ENCODE measurements at regions not wholly inside any gene's neighbourhood (a gene's known extent, or its start where the extent isn't known, plus 50 kb on each side); places are given as distances from the start of the nearest gene placed in this dataset.
A peak's percentile ranks its signal among the peaks of the same experiment; 100 is the strongest.

DNA sequence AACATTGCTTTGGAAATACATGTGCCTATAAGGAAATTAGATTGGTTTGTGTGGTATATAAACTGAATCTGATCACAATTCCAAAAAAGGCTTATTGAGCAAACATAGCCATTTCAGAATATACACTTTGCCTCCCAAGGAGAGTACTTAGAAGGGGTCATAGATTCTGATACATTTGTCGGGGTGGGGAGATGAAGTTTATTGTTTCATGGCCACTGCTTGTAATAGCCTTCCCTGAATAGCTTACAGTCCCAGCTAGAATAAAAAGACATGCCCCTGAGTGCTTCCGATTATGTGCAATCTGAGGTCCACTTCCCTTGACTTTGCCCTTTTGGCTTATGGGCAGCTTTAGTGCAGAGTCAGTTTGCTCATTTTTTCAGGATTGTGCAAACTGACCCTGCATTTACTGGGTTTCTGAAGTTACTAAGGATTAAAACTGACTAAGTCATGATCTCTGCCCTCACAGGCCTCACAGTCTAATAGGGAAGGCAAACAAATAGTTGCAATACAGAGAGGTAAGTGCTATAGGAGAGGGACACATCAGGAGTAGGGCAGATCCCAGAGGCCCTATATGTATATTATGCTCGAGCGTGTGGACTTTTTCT, 184.2 kb downstream of the BLID start (continued):
- TF ChIP-seq, protein P1, sequence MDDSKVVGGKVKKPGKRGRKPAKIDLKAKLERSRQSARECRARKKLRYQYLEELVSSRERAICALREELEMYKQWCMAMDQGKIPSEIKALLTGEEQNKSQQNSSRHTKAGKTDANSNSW (CRISPR knock-in tag; IDR thresholded peaks at IDR 0.05; ENCODE audit: borderline replicate concordance) = no peak
- TF ChIP-seq ZNF44 (CRISPR knock-in tag; IDR thresholded peaks at IDR 0.05) (no peak), PTBP1 (IDR thresholded peaks at IDR 0.05; ENCODE audit: low read depth, low read length, poor library complexity, severe bottlenecking) (no peak), ZNF878 (CRISPR knock-in tag; IDR thresholded peaks at IDR 0.05) (peak; percentile 68; the same call in 1 of the 2 replicates), NFRKB (IDR thresholded peaks at IDR 0.05) (no peak), MZF1 (CRISPR knock-in tag; IDR thresholded peaks at IDR 0.05; ENCODE audit: borderline replicate concordance) (no peak), NCOR1 (IDR thresholded peaks at IDR 0.05; ENCODE audit: borderline replicate concordance, low read length) (peak; percentile 99), MBNL3 (CRISPR knock-in tag; conservative IDR thresholded peaks at IDR 0.05) (no peak), THYN1 (CRISPR knock-in tag; IDR thresholded peaks at IDR 0.05; ENCODE audit: borderline replicate concordance, low read depth) (no peak), HOXA3 (CRISPR knock-in tag; IDR thresholded peaks at IDR 0.05) (peak; percentile 78), MTF2 (CRISPR knock-in tag; IDR thresholded peaks at IDR 0.05; ENCODE audit: borderline replicate concordance) (no peak), ZFP36L2 (CRISPR knock-in tag; IDR thresholded peaks at IDR 0.05) (no peak), IKZF4 (CRISPR knock-in tag; IDR thresholded peaks at IDR 0.05; ENCODE audit: borderline replicate concordance, low read depth, not compliant biosample characterization) (no peak), RARG (CRISPR knock-in tag; IDR thresholded peaks at IDR 0.05; ENCODE audit: low read depth) (no peak), ZNF350 (CRISPR knock-in tag; IDR thresholded peaks at IDR 0.05; ENCODE audit: borderline replicate concordance, low read depth) (no peak)
- TF ChIP-seq, protein P2, sequence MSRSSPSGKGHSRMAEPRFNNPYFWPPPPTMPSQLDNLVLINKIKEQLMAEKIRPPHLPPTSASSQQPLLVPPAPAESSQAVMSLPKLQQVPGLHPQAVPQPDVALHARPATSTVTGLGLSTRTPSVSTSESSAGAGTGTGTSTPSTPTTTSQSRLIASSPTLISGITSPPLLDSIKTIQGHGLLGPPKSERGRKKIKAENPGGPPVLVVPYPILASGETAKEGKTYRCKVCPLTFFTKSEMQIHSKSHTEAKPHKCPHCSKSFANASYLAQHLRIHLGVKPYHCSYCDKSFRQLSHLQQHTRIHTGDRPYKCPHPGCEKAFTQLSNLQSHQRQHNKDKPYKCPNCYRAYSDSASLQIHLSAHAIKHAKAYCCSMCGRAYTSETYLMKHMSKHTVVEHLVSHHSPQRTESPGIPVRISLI (CRISPR knock-in tag; IDR thresholded peaks at IDR 0.05; ENCODE audit: borderline replicate concordance) = peak; percentile 97
- TF ChIP-seq, protein P3, sequence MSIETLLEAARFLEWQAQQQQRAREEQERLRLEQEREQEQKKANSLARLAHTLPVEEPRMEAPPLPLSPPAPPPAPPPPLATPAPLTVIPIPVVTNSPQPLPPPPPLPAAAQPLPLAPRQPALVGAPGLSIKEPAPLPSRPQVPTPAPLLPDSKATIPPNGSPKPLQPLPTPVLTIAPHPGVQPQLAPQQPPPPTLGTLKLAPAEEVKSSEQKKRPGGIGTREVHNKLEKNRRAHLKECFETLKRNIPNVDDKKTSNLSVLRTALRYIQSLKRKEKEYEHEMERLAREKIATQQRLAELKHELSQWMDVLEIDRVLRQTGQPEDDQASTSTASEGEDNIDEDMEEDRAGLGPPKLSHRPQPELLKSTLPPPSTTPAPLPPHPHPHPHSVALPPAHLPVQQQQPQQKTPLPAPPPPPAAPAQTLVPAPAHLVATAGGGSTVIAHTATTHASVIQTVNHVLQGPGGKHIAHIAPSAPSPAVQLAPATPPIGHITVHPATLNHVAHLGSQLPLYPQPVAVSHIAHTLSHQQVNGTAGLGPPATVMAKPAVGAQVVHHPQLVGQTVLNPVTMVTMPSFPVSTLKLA (IDR thresholded peaks at IDR 0.05) = no peak
- TF ChIP-seq, protein P4, sequence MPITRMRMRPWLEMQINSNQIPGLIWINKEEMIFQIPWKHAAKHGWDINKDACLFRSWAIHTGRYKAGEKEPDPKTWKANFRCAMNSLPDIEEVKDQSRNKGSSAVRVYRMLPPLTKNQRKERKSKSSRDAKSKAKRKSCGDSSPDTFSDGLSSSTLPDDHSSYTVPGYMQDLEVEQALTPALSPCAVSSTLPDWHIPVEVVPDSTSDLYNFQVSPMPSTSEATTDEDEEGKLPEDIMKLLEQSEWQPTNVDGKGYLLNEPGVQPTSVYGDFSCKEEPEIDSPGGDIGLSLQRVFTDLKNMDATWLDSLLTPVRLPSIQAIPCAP (CRISPR knock-in tag; IDR thresholded peaks at IDR 0.05; ENCODE audit: low read depth) = no peak
- TF ChIP-seq, protein P5, sequence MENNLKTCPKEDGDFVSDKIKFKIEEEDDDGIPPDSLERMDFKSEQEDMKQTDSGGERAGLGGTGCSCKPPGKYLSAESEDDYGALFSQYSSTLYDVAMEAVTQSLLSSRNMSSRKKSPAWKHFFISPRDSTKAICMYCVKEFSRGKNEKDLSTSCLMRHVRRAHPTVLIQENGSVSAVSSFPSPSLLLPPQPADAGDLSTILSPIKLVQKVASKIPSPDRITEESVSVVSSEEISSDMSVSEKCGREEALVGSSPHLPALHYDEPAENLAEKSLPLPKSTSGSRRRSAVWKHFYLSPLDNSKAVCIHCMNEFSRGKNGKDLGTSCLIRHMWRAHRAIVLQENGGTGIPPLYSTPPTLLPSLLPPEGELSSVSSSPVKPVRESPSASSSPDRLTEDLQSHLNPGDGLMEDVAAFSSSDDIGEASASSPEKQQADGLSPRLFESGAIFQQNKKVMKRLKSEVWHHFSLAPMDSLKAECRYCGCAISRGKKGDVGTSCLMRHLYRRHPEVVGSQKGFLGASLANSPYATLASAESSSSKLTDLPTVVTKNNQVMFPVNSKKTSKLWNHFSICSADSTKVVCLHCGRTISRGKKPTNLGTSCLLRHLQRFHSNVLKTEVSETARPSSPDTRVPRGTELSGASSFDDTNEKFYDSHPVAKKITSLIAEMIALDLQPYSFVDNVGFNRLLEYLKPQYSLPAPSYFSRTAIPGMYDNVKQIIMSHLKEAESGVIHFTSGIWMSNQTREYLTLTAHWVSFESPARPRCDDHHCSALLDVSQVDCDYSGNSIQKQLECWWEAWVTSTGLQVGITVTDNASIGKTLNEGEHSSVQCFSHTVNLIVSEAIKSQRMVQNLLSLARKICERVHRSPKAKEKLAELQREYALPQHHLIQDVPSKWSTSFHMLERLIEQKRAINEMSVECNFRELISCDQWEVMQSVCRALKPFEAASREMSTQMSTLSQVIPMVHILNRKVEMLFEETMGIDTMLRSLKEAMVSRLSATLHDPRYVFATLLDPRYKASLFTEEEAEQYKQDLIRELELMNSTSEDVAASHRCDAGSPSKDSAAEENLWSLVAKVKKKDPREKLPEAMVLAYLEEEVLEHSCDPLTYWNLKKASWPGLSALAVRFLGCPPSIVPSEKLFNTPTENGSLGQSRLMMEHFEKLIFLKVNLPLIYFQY (CRISPR knock-in tag; IDR thresholded peaks at IDR 0.05; ENCODE audit: borderline replicate concordance) = peak; percentile 85
- TF ChIP-seq, protein P6, sequence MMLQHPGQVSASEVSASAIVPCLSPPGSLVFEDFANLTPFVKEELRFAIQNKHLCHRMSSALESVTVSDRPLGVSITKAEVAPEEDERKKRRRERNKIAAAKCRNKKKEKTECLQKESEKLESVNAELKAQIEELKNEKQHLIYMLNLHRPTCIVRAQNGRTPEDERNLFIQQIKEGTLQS (CRISPR knock-in tag; IDR thresholded peaks at IDR 0.05) = peak; percentile 66
- TF ChIP-seq, protein P7, sequence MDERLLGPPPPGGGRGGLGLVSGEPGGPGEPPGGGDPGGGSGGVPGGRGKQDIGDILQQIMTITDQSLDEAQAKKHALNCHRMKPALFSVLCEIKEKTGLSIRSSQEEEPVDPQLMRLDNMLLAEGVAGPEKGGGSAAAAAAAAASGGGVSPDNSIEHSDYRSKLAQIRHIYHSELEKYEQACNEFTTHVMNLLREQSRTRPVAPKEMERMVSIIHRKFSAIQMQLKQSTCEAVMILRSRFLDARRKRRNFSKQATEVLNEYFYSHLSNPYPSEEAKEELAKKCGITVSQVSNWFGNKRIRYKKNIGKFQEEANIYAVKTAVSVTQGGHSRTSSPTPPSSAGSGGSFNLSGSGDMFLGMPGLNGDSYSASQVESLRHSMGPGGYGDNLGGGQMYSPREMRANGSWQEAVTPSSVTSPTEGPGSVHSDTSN (CRISPR knock-in tag; IDR thresholded peaks at IDR 0.05) = no peak

All from HepG2 (cell line).